Liver (tissue), 3 donors: ENCODE measurements at regions not wholly inside any gene's neighbourhood (a gene's known extent, or its start where the extent isn't known, plus 50 kb on each side); places are given as distances from the start of the nearest gene placed in this dataset.

ENCODE experiments used
- ATF3 ChIP-seq: IDR thresholded peaks from 2 replicates; pipeline ENCODE4 v1.6.1; 2016; ENCODE audit warnings: antibody characterized with exemption
- EGR1 ChIP-seq, 2 donors: IDR thresholded peaks; 2 replicates each; pipeline ENCODE4 v1.6.1; 2016 to 2018; ENCODE audit warnings: antibody characterized with exemption in 2 of 2, low read depth in 2 of 2
- FOXA1 ChIP-seq: IDR thresholded peaks from 2 replicates; pipeline ENCODE4 v1.6.1; 2016; ENCODE audit warnings: antibody characterized with exemption
- HNF4A ChIP-seq, 2 donors: conservative IDR thresholded peaks; 2 replicates each; pipeline ENCODE4 v1.6.1; 2016; ENCODE audit warnings: antibody characterized with exemption in 2 of 2, mild to moderate bottlenecking in 2 of 2
- MAX ChIP-seq: IDR thresholded peaks from 2 replicates; pipeline ENCODE4 v1.6.1; 2016; ENCODE audit warnings: antibody characterized with exemption
- NR2F2 ChIP-seq: IDR thresholded peaks from 2 replicates; pipeline ENCODE4 v1.6.1; 2016; ENCODE audit warnings: antibody characterized with exemption
- RAD21 ChIP-seq, 2 donors: IDR thresholded peaks; 2 replicates each; pipeline ENCODE4 v1.6.1; 2016; ENCODE audit warnings: antibody characterized with exemption in 2 of 2, mild to moderate bottlenecking in 2 of 2
- RXRA ChIP-seq, 2 donors: IDR thresholded peaks; 2 replicates each; pipeline ENCODE4 v1.6.1; 2017 to 2018; ENCODE audit warnings: antibody characterized with exemption in 2 of 2, mild to moderate bottlenecking in 1 of 2
- TAF1 ChIP-seq: conservative IDR thresholded peaks from 2 replicates; pipeline ENCODE4 v1.6.1; 2016; ENCODE audit warnings: antibody characterized with exemption, mild to moderate bottlenecking
- YY1 ChIP-seq: IDR thresholded peaks from 2 replicates; pipeline ENCODE4 v1.6.1; 2016; ENCODE audit warnings: antibody characterized with exemption, mild to moderate bottlenecking
- ZBTB33 ChIP-seq: IDR thresholded peaks from 2 replicates; pipeline ENCODE4 v1.6.1; 2016; ENCODE audit warnings: antibody characterized with exemption
- TF ChIP-seq, protein P1 (sequence below): fragments of 150-350 bp; IDR thresholded peaks from 2 replicates; pipeline ENCODE4 v1.5.1; 2017; ENCODE audit warnings: improper control_type of control experiment, low read depth, low read length; ENCODE audit not compliant: missing input control
- TF ChIP-seq, protein P2 (sequence below): IDR thresholded peaks from 2 replicates; pipeline ENCODE4 v1.6.1; 2016; ENCODE audit warnings: antibody characterized with exemption, mild to moderate bottlenecking
- donor health status: healthy.
- donor health status: healthy.

- TF ChIP-seq, protein P1, sequence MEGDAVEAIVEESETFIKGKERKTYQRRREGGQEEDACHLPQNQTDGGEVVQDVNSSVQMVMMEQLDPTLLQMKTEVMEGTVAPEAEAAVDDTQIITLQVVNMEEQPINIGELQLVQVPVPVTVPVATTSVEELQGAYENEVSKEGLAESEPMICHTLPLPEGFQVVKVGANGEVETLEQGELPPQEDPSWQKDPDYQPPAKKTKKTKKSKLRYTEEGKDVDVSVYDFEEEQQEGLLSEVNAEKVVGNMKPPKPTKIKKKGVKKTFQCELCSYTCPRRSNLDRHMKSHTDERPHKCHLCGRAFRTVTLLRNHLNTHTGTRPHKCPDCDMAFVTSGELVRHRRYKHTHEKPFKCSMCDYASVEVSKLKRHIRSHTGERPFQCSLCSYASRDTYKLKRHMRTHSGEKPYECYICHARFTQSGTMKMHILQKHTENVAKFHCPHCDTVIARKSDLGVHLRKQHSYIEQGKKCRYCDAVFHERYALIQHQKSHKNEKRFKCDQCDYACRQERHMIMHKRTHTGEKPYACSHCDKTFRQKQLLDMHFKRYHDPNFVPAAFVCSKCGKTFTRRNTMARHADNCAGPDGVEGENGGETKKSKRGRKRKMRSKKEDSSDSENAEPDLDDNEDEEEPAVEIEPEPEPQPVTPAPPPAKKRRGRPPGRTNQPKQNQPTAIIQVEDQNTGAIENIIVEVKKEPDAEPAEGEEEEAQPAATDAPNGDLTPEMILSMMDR: no peak
- TF ChIP-seq MAX (no peak), EGR1 (IDR thresholded peaks at IDR 0.05; ENCODE audit: low read depth in 2 of 2) (no peak), TAF1 (no peak), ATF3 (no peak), YY1 (no peak), RXRA (IDR thresholded peaks at IDR 0.05) (no peak), ZBTB33 (no peak), RAD21 (IDR thresholded peaks at IDR 0.05) (no peak), NR2F2 (no peak), HNF4A (conservative IDR thresholded peaks at IDR 0.05) (no peak), FOXA1 (no peak)
- TF ChIP-seq, protein P2, sequence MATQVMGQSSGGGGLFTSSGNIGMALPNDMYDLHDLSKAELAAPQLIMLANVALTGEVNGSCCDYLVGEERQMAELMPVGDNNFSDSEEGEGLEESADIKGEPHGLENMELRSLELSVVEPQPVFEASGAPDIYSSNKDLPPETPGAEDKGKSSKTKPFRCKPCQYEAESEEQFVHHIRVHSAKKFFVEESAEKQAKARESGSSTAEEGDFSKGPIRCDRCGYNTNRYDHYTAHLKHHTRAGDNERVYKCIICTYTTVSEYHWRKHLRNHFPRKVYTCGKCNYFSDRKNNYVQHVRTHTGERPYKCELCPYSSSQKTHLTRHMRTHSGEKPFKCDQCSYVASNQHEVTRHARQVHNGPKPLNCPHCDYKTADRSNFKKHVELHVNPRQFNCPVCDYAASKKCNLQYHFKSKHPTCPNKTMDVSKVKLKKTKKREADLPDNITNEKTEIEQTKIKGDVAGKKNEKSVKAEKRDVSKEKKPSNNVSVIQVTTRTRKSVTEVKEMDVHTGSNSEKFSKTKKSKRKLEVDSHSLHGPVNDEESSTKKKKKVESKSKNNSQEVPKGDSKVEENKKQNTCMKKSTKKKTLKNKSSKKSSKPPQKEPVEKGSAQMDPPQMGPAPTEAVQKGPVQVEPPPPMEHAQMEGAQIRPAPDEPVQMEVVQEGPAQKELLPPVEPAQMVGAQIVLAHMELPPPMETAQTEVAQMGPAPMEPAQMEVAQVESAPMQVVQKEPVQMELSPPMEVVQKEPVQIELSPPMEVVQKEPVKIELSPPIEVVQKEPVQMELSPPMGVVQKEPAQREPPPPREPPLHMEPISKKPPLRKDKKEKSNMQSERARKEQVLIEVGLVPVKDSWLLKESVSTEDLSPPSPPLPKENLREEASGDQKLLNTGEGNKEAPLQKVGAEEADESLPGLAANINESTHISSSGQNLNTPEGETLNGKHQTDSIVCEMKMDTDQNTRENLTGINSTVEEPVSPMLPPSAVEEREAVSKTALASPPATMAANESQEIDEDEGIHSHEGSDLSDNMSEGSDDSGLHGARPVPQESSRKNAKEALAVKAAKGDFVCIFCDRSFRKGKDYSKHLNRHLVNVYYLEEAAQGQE: no peak
These were observed 325.3 kb downstream of the RPS24 start for GRCh38 chr10:78358982-78359381.
